Hepatocyte (in vitro differentiated cells): ENCODE measurements at regions not wholly inside any gene's neighbourhood (a gene's known extent, or its start where the extent isn't known, plus 50 kb on each side); places are given as distances from the start of the nearest gene placed in this dataset.

Experiments
- DNase-seq: peaks from one replicate; pipeline ENCODE4 v3.0.0-alpha.2; 2016; ENCODE audit warnings: low spot score
- H2AFZ ChIP-seq: fragments of 200-600 bp; sonication (generic); 2 replicates; pipeline ENCODE4 v1.6.0; 2016; ENCODE audit warnings: antibody characterized with exemption, mild to moderate bottlenecking
- H3K27ac ChIP-seq: fragments of 200-600 bp; sonication (generic); 2 replicates; pipeline ENCODE4 v1.5.1; 2016; ENCODE audit warnings: mild to moderate bottlenecking
- H3K27me3 ChIP-seq: fragments of 200-600 bp; sonication (generic); 2 replicates; pipeline ENCODE4 v1.6.1; 2016
- H3K36me3 ChIP-seq: fragments of 200-600 bp; sonication (generic); replicated peaks from 2 replicates; pipeline ENCODE4 v1.5.1; 2016; ENCODE audit warnings: low read depth; ENCODE audit not compliant: insufficient read depth
- H3K4me1 ChIP-seq: fragments of 200-600 bp; sonication (generic); 2 replicates; pipeline ENCODE4 v1.5.1; 2016; ENCODE audit warnings: mild to moderate bottlenecking, moderate library complexity; ENCODE audit not compliant: insufficient read depth
- H3K4me2 ChIP-seq: fragments of 200-600 bp; sonication (generic); 2 replicates; pipeline ENCODE4 v1.6.0; 2016
- H3K4me3 ChIP-seq: fragments of 200-600 bp; sonication (generic); 2 replicates; pipeline ENCODE4 v1.5.1; 2016; ENCODE audit warnings: mild to moderate bottlenecking
- H3K79me2 ChIP-seq: fragments of 200-600 bp; sonication (generic); 2 replicates; pipeline ENCODE4 v1.6.0; 2017; ENCODE audit warnings: mild to moderate bottlenecking
- H3K9me2 ChIP-seq: fragments of 200-600 bp; sonication (generic); replicated peaks from 2 replicates; pipeline ENCODE4 v1.6.0; 2017; ENCODE audit warnings: mild to moderate bottlenecking; ENCODE audit not compliant: insufficient read depth
- H3K9me3 ChIP-seq: fragments of 200-600 bp; sonication (generic); 2 replicates; pipeline ENCODE4 v1.5.1; 2016; ENCODE audit warnings: low read depth, mild to moderate bottlenecking
- H4K20me1 ChIP-seq: fragments of 200-600 bp; sonication (generic); 2 replicates; pipeline ENCODE4 v1.6.0; 2016; ENCODE audit warnings: mild to moderate bottlenecking; ENCODE audit not compliant: insufficient read depth, poor library complexity, severe bottlenecking
- CTCF ChIP-seq: fragments of 200-600 bp; sonication (generic); IDR thresholded peaks from 2 replicates; pipeline ENCODE4 v1.5.1; 2016; ENCODE audit warnings: antibody characterized with exemption, mild to moderate bottlenecking; ENCODE audit not compliant: poor library complexity
- EZH2 ChIP-seq: fragments of 200-600 bp; sonication (generic); IDR thresholded peaks from 2 replicates; pipeline ENCODE4 v1.6.1; 2016; ENCODE audit warnings: antibody characterized with exemption, mild to moderate bottlenecking, borderline replicate concordance
- EZH2phosphoT487 ChIP-seq: fragments of 200-600 bp; sonication (generic); IDR thresholded peaks from one replicate; pipeline ENCODE4 v1.6.1; 2018; ENCODE audit warnings: antibody characterized with exemption, mild to moderate bottlenecking, low read depth, moderate library complexity; ENCODE audit not compliant: unreplicated experiment, severe bottlenecking
- WGBS: methylation state at CpG from one replicate; pipeline ENCODE4 v1.1.6; 2016; ENCODE audit warnings: low lambda C conversion rate; ENCODE audit errors: missing lambda C conversion rate; 5-methylcytosine and 5-hydroxymethylcytosine counted together

GRCh38 chr2:234845602-234846590 lies 105.9 kb upstream of the SH3BP4 start:
- no peak overlapping the region for H2AFZ ChIP-seq
- no peak overlapping the region for H3K4me2 ChIP-seq
- no peaks in the 10 kb centered on the region for H3K79me2 ChIP-seq
- no peaks in the 10 kb centered on the region for H3K9me3 ChIP-seq
- no peaks in the 10 kb centered on the region for H3K27me3 ChIP-seq
- H3K27ac ChIP-seq = no peak overlapping the region
- no peaks in the 10 kb centered on the region for H3K36me3 ChIP-seq
- TF ChIP-seq EZH2 (no peak), EZH2phosphoT487 (no peak), CTCF (no peak)
- no peak for DNase-seq
- H3K4me3 ChIP-seq = no peak overlapping the region
- H3K4me1 ChIP-seq = peaks cover 7% of the 10 kb centered on the region
- H4K20me1 ChIP-seq = no peaks in the 10 kb centered on the region
- no peaks in the 10 kb centered on the region for H3K9me2 ChIP-seq
- 79% methylated on average over 10 of the region's 10 CpGs for WGBS

DNA sequence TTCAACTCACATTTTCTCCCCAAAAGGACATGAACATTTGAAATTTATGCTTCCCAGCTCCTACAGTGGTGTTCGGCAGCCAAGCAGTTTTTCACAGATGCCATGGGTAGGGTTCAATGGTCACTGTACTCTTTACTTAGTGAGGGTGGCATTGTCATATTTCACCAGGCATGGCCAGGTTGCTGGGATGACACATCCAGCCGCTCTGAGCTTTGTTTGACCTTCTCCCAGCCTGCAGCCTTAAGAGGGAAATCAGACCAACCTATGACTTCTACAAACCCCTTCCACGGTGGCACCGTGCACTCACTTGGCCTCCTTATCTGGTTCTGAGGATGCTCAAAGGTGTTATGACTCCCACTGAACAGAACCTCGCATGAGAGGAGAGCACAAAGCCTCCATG lies 108.4 kb upstream of the SH3BP4 start:
- no peak overlapping the region for H2AFZ ChIP-seq
- WGBS = 89% methylated on average over 5 of the region's 5 CpGs
- no peak for DNase-seq

GRCh38 chr2:234842753-234843152 lies 109.1 kb upstream of the SH3BP4 start:
- 97% methylated on average over 6 of the region's 6 CpGs for WGBS
- no peaks in the 10 kb centered on the region for H3K36me3 ChIP-seq
- H3K27ac ChIP-seq = no peak overlapping the region
- no peak overlapping the region for H3K4me3 ChIP-seq
- H3K9me2 ChIP-seq = no peaks in the 10 kb centered on the region
- no peaks in the 10 kb centered on the region for H4K20me1 ChIP-seq
- no peaks in the 10 kb centered on the region for H3K79me2 ChIP-seq
- H3K4me1 ChIP-seq = peaks cover 18% of the 10 kb centered on the region
- H3K4me2 ChIP-seq = no peak overlapping the region
- DNase-seq = no peak
- H3K9me3 ChIP-seq = no peaks in the 10 kb centered on the region
- H3K27me3 ChIP-seq = no peaks in the 10 kb centered on the region
- H2AFZ ChIP-seq = no peak overlapping the region
- no peak for TF ChIP-seq EZH2
- no peak for TF ChIP-seq EZH2phosphoT487
- TF ChIP-seq CTCF = no peak

More for the DNA sequence above, 108.4 kb upstream of the SH3BP4 start:
- no peak overlapping the region for H3K4me2 ChIP-seq
- no peaks in the 10 kb centered on the region for H4K20me1 ChIP-seq
- H3K27me3 ChIP-seq = no peaks in the 10 kb centered on the region
- no peaks in the 10 kb centered on the region for H3K9me3 ChIP-seq
- no peak for TF ChIP-seq EZH2
- TF ChIP-seq CTCF = no peak
- TF ChIP-seq EZH2phosphoT487 = no peak
- no peaks in the 10 kb centered on the region for H3K79me2 ChIP-seq
- H3K27ac ChIP-seq = no peak overlapping the region
- no peaks in the 10 kb centered on the region for H3K9me2 ChIP-seq
- no peaks in the 10 kb centered on the region for H3K36me3 ChIP-seq
- H3K4me3 ChIP-seq = no peak overlapping the region
- H3K4me1 ChIP-seq = peaks cover 18% of the 10 kb centered on the region
